Activated CD4-positive, alpha-beta T cell treated with anti-CD3 and anti-CD28 coated beads, Interleukin-2, amount 50 U/mL, for 24 hours (primary cell): ENCODE measurements at regions not wholly inside any gene's neighbourhood (a gene's known extent, or its start where the extent isn't known, plus 50 kb on each side); places are given as distances from the start of the nearest gene placed in this dataset.
"Not testable (repeated sequence)": the region's sequence is repeated elsewhere in the genome, so short reads cannot be mapped to it uniquely, and the experiment has no call there.

Experiments used
- DNase-seq, 2 donors: peaks; one replicate each; pipeline ENCODE4 v3.0.0-alpha.2; 2020; ENCODE audit warnings: low read depth in 1 of 2, low spot score in 1 of 2

GRCh38 chr4:157687971-157688370 lies 467.4 kb downstream of the GRIA2 start:
- DNase-seq: no peak

- DNase-seq: not testable (repeated sequence)
Observed at GRCh38 chr4:157679326-157679725, 458.8 kb downstream of the GRIA2 start.

GRCh38 chr4:157678478-157678877 lies 457.9 kb downstream of the GRIA2 start:
- DNase-seq: no peak

- no peak for DNase-seq
Observed at GRCh38 chr4:157674699-157675098, 454.2 kb downstream of the GRIA2 start.

- DNase-seq: no peak
Observed at GRCh38 chr4:157667836-157668235, 447.3 kb downstream of the GRIA2 start.

- DNase-seq: no peak
Observed at GRCh38 chr4:157664726-157665125, 444.2 kb downstream of the GRIA2 start.

- no peak for DNase-seq
Observed at GRCh38 chr4:157655096-157655809, 434.7 kb downstream of the GRIA2 start.

- DNase-seq: no peak
Observed at GRCh38 chr4:157643257-157643656, 422.7 kb downstream of the GRIA2 start.

- DNase-seq: no peak
Observed at GRCh38 chr4:157634057-157634456, 413.5 kb downstream of the GRIA2 start.

- DNase-seq: no peak
Observed at GRCh38 chr4:157616741-157617472, 396.4 kb downstream of the GRIA2 start.

GRCh38 chr4:157607996-157608395 lies 387.5 kb downstream of the GRIA2 start:
- DNase-seq: no peak

GRCh38 chr4:157600583-157600982 lies 380.1 kb downstream of the GRIA2 start:
- DNase-seq: no peak

- DNase-seq: no peak
Observed at GRCh38 chr4:157591245-157591644, 370.7 kb downstream of the GRIA2 start.

GRCh38 chr4:157590679-157591078 lies 370.2 kb downstream of the GRIA2 start:
- no peak for DNase-seq

- no peak for DNase-seq
Observed at GRCh38 chr4:157587681-157588423, 367.3 kb downstream of the GRIA2 start.

- no peak for DNase-seq
Observed at GRCh38 chr4:157582141-157582540, 361.6 kb downstream of the GRIA2 start.

GRCh38 chr4:157576671-157577217 lies 356.2 kb downstream of the GRIA2 start:
- no peak for DNase-seq

- DNase-seq: no peak
Observed at GRCh38 chr4:157575339-157575738, 354.8 kb downstream of the GRIA2 start.

GRCh38 chr4:157574606-157575005 lies 354.1 kb downstream of the GRIA2 start:
- no peak for DNase-seq

GRCh38 chr4:157572951-157573350 lies 352.4 kb downstream of the GRIA2 start:
- DNase-seq: no peak

GRCh38 chr4:157572284-157572683 lies 351.8 kb downstream of the GRIA2 start:
- DNase-seq: no peak

GRCh38 chr4:157564771-157565170 lies 344.2 kb downstream of the GRIA2 start:
- no peak for DNase-seq
